ENCODE measurements at regions not wholly inside any gene's neighbourhood (a gene's known extent, or its start where the extent isn't known, plus 50 kb on each side); places are given as distances from the start of the nearest gene placed in this dataset.
"Not testable (repeated sequence)": the region's sequence is repeated elsewhere in the genome, so short reads cannot be mapped to it uniquely, and the experiment has no call there.

DNA sequence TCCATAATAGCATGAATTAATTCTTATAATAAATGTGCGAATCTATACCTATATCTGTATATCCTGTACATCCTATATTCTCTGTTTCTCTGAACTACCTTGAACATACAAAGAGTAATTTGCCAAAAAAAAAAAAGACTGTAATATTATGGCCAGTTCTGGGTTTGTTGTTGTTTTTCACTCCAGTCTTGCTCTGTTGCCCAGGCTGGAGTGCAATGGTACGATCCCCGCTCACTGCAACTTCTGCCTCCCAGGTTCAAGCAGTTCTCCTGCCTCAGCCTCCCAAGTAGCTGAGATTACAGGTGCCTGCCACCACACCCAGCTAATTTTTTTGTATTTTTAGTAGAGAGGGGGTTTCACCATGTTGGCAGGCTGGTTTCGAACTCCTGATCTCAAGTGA lies 876.9 kb upstream of the POT1 start:
- TF ChIP-seq, protein P1, sequence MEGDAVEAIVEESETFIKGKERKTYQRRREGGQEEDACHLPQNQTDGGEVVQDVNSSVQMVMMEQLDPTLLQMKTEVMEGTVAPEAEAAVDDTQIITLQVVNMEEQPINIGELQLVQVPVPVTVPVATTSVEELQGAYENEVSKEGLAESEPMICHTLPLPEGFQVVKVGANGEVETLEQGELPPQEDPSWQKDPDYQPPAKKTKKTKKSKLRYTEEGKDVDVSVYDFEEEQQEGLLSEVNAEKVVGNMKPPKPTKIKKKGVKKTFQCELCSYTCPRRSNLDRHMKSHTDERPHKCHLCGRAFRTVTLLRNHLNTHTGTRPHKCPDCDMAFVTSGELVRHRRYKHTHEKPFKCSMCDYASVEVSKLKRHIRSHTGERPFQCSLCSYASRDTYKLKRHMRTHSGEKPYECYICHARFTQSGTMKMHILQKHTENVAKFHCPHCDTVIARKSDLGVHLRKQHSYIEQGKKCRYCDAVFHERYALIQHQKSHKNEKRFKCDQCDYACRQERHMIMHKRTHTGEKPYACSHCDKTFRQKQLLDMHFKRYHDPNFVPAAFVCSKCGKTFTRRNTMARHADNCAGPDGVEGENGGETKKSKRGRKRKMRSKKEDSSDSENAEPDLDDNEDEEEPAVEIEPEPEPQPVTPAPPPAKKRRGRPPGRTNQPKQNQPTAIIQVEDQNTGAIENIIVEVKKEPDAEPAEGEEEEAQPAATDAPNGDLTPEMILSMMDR (IDR thresholded peaks at IDR 0.05; ENCODE audit: insufficient read depth, low read length, poor library complexity, severe bottlenecking), result not testable (repeated sequence)
- not testable (repeated sequence) for TF ChIP-seq EZH2phosphoT487 (conservative IDR thresholded peaks at IDR 0.05; ENCODE audit: low read length)
